CD4-positive, alpha-beta memory T cell (primary cell): ENCODE measurements at regions not wholly inside any gene's neighbourhood (a gene's known extent, or its start where the extent isn't known, plus 50 kb on each side); places are given as distances from the start of the nearest gene placed in this dataset.

Experiments used
- CTCF ChIA-PET: fragments of 350-600 bp; sonication (Branson Sonifier 250); formaldehyde crosslinking; loops from one replicate; lab custom pipeline; 2021; ENCODE audit warnings: inconsistent platforms; ENCODE audit not compliant: partially characterized antibody; lab: Charles Lee
- POLR2A ChIA-PET: fragments of 350-600 bp; sonication (Branson Sonifier 250); formaldehyde crosslinking; loops from one replicate; lab custom pipeline; 2021; ENCODE audit not compliant: partially characterized antibody; lab: Charles Lee
- DNase-seq, 5 donors: peaks; one replicate each; pipeline versions ENCODE4 v3.0.0 to v3.0.0-alpha.2; 2020 to 2022; ENCODE audit warnings: mixed read lengths in 1 of 5
- H3K27ac ChIP-seq: one replicate; pipeline ENCODE4 v1.7.0; 2013; ENCODE audit warnings: low read depth, low read length
- H3K27me3 ChIP-seq: 2 replicates; pipeline ENCODE4 v1.7.0; 2013; ENCODE audit warnings: mild to moderate bottlenecking, low read length, moderate library complexity; ENCODE audit not compliant: insufficient read depth
- H3K36me3 ChIP-seq: 2 replicates; pipeline ENCODE4 v1.7.0; 2013; ENCODE audit warnings: mild to moderate bottlenecking, low read length, moderate library complexity; ENCODE audit not compliant: insufficient read depth
- H3K4me1 ChIP-seq: 2 replicates; pipeline ENCODE4 v1.7.0; 2013; ENCODE audit warnings: mild to moderate bottlenecking, low read length, moderate library complexity; ENCODE audit not compliant: insufficient read depth
- H3K4me3 ChIP-seq, 2 donors: one replicate each; pipeline ENCODE4 v1.7.0; 2013; ENCODE audit warnings: low read length in 2 of 2, mild to moderate bottlenecking in 1 of 2
- H3K9me3 ChIP-seq, 2 donors: one replicate each; pipeline ENCODE4 v1.7.0; 2013; ENCODE audit warnings: low read length in 2 of 2, control low read depth in 1 of 2; ENCODE audit not compliant: control insufficient read depth in 1 of 2
- H3K27ac Mint-ChIP-seq, 7 donors: one replicate each; pipeline ENCODE4 v1.8.0; 2020 to 2021; ENCODE audit warnings: mixed read lengths in 7 of 7, mild to moderate bottlenecking in 6 of 7, inconsistent platforms in 3 of 7, moderate library complexity in 3 of 7
- H3K27me3 Mint-ChIP-seq, 2 donors: one replicate each; pipeline ENCODE4 v1.8.0; 2020 to 2021; ENCODE audit warnings: mixed read lengths in 2 of 2
- H3K36me3 Mint-ChIP-seq, 2 donors: one replicate each; pipeline ENCODE4 v1.8.0; 2020 to 2021; ENCODE audit warnings: mixed read lengths in 2 of 2, inconsistent platforms in 1 of 2, mild to moderate bottlenecking in 1 of 2
- H3K4me1 Mint-ChIP-seq, 4 donors: one replicate each; pipeline ENCODE4 v1.8.0; 2020 to 2021; ENCODE audit warnings: mixed read lengths in 4 of 4, mild to moderate bottlenecking in 1 of 4
- H3K4me3 Mint-ChIP-seq, 8 donors: one replicate each; pipeline ENCODE4 v1.8.0; 2020 to 2021; ENCODE audit warnings: mixed read lengths in 8 of 8, mild to moderate bottlenecking in 7 of 8, moderate library complexity in 6 of 8, inconsistent platforms in 3 of 8
- H3K9me3 Mint-ChIP-seq, 8 donors: one replicate each; pipeline ENCODE4 v1.8.0; 2020 to 2021; ENCODE audit warnings: mixed read lengths in 8 of 8, mild to moderate bottlenecking in 5 of 8, inconsistent platforms in 3 of 8, moderate library complexity in 1 of 8
- intact Hi-C: fragments of 100-400 bp; cut with micrococcal nuclease; formaldehyde crosslinking; loops from one replicate; pipeline ENCODE4 v1.15.1; 2023

- Mint-ChIP-seq H3K27me3 (no peaks in the 10 kb centered on the region), H3K36me3 (no peaks in the 10 kb centered on the region), H3K27ac (peak overlapping the region in 1 of 7 donors; percentile 66), H3K4me1 (peaks cover 0 to 10% (median under 1%) of the 10 kb centered on the region in 4 donors), H3K9me3 (no peaks in the 10 kb centered on the region), H3K4me3 (peak overlapping the region in 1 of 8 donors; percentile 54)
- Histone ChIP-seq H3K27me3 (no peaks in the 10 kb centered on the region), H3K36me3 (no peaks in the 10 kb centered on the region), H3K27ac (no peak overlapping the region), H3K4me3 (no peak overlapping the region), H3K9me3 (no peaks in the 10 kb centered on the region), H3K4me1 (peaks cover 7% of the 10 kb centered on the region)
- intact Hi-C loops = no loop called here
- no peak for DNase-seq
- CTCF ChIA-PET = no interaction called here
- POLR2A ChIA-PET = interaction anchor here (1.7 kb wide), 1 partner anchor 57 kb away, joined by 7 read pairs; the partner anchor contains the start of gene TNRC6C
Measured at GRCh38 chr17:77901481-77901880, 57.0 kb upstream of the TNRC6C start.

GRCh38 chr17:77905266-77905665 is 53.2 kb upstream of the TNRC6C start:
- Histone ChIP-seq H3K36me3 (no peaks in the 10 kb centered on the region), H3K27me3 (no peaks in the 10 kb centered on the region), H3K27ac (no peak overlapping the region), H3K4me1 (no peaks in the 10 kb centered on the region), H3K9me3 (no peaks in the 10 kb centered on the region), H3K4me3 (no peak overlapping the region)
- intact Hi-C loops = no loop called here
- H3K4me3 Mint-ChIP-seq = no peak overlapping the region
- DNase-seq = no peak
- H3K27me3 Mint-ChIP-seq = peaks cover 3 to 8% of the 10 kb centered on the region in 2 donors
- H3K27ac Mint-ChIP-seq = no peak overlapping the region
- peaks cover 0 to 2% (median 0%) of the 10 kb centered on the region in 8 donors for H3K9me3 Mint-ChIP-seq
- no peaks in the 10 kb centered on the region for H3K4me1 Mint-ChIP-seq
- no peaks in the 10 kb centered on the region for H3K36me3 Mint-ChIP-seq
- CTCF ChIA-PET = interaction anchor here (1.1 kb wide), 1 partner anchor 10 kb away, joined by 5 read pairs; no protein-coding TSS in a partner anchor
- POLR2A ChIA-PET = no interaction called here

GRCh38 chr17:77905766-77906165 is 52.7 kb upstream of the TNRC6C start:
- DNase-seq = no peak
- Histone ChIP-seq H3K27me3 (no peaks in the 10 kb centered on the region), H3K4me3 (no peak overlapping the region), H3K9me3 (no peaks in the 10 kb centered on the region), H3K27ac (no peak overlapping the region), H3K36me3 (no peaks in the 10 kb centered on the region), H3K4me1 (no peaks in the 10 kb centered on the region)
- no peaks in the 10 kb centered on the region for H3K36me3 Mint-ChIP-seq
- H3K4me3 Mint-ChIP-seq = no peak overlapping the region
- intact Hi-C loops = no loop called here
- H3K27me3 Mint-ChIP-seq = peaks cover 3 to 8% of the 10 kb centered on the region in 2 donors
- peaks cover 0 to 3% (median 0%) of the 10 kb centered on the region in 8 donors for H3K9me3 Mint-ChIP-seq
- ChIA-PET POLR2A (no interaction called here), CTCF (interaction anchor here (1.1 kb wide), 1 partner anchor 10 kb away, joined by 5 read pairs; no protein-coding TSS in a partner anchor)
- H3K27ac Mint-ChIP-seq = no peak overlapping the region
- no peaks in the 10 kb centered on the region for H3K4me1 Mint-ChIP-seq

DNA sequence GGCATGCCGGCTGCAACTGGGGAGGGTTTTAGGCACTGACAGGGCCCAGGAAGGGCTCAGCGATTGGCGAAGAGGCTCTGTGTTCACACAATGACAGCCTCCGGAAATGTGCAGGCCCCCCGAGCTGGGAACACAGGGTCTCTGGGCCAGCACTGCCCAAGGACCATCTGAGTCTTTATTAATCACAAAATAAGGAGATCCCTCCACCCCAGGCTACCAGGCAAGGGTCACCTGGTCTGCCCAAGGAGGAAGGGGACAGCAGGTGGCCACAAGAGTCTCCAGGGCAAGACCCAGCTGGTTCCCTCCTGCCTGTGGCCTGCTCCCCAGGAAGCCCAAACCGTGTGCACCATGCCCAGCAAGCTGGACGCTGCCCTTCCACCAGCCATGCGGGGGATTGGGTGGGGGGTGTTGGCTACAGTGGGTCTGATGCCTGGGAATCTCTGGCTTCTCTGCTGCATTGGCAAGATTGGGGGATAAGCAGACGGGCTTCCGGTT is 52.1 kb upstream of the TNRC6C start:
- no peak overlapping the region for H3K4me3 ChIP-seq
- H3K27ac ChIP-seq = no peak overlapping the region
- ChIA-PET CTCF (interaction anchor here (0.9 kb wide), 1 partner anchor 80 kb away, joined by 3 read pairs; no protein-coding TSS in a partner anchor), POLR2A (interaction anchor here (1.2 kb wide), 1 partner anchor 52 kb away, joined by 5 read pairs; the partner anchor contains the start of gene TNRC6C)
- Mint-ChIP-seq H3K27ac (peak overlapping the region in 2 of 7 donors; percentile 36 to 37), H3K9me3 (peaks cover 0 to 3% (median 0%) of the 10 kb centered on the region in 8 donors), H3K4me1 (no peaks in the 10 kb centered on the region), H3K4me3 (no peak overlapping the region), H3K27me3 (peaks cover 3 to 8% of the 10 kb centered on the region in 2 donors), H3K36me3 (no peaks in the 10 kb centered on the region)
- intact Hi-C loops = no loop called here
- no peaks in the 10 kb centered on the region for H3K4me1 ChIP-seq
- no peaks in the 10 kb centered on the region for H3K9me3 ChIP-seq
- no peaks in the 10 kb centered on the region for H3K36me3 ChIP-seq
- no peak for DNase-seq
- no peaks in the 10 kb centered on the region for H3K27me3 ChIP-seq

DNA sequence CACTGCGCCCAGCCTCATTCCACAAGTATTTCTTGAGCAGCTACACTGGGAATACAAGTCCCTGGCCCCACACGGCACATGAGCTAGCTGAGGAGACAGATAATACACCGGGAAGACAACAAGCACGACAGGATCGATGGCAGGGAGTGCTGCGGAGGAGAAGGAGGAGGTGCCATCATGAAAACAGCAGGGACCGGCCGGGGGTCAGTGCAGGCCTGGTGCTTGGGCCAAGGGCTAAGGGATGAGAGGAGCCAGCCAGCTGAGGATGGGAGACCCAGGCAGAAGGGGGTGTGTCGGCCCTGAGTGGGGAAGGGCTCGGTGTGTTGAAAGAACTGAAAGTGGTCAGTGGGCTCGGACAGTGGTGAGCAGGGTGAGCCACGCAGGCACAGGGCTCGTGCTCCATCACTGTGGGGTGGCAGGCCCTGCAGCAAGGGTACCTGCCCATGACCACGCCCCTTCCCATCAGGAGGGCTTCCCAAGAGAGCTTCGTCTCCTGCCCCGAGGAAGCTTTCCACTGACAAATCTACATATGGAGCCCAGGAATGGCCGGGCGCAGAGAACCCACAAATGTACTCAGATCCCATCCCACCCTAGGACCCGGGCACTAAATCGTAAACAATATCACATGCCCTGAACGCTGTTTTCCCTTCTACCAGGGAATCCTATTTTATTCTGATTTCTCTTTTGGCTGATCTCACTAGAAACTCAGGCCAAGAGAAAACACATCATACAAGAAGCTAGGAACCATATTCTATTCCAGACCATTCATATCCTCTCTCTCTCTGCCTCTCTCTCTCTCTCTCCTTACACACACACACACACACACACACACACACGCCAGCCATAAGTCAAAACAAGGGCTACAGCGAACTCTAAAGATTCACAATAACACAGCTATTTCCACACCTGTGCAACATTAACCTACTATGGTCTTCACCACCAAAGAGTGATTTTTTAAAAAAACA is 50.7 kb upstream of the TNRC6C start:
- Mint-ChIP-seq H3K4me1 (no peaks in the 10 kb centered on the region), H3K9me3 (peaks cover 0 to 3% (median 0%) of the 10 kb centered on the region in 8 donors), H3K36me3 (no peaks in the 10 kb centered on the region), H3K4me3 (no peak overlapping the region), H3K27me3 (peaks cover 5 to 12% of the 10 kb centered on the region in 2 donors), H3K27ac (peak overlapping the region in 2 of 7 donors; percentile 0 to 76)
- H3K4me3 ChIP-seq = no peak overlapping the region
- H3K36me3 ChIP-seq = no peaks in the 10 kb centered on the region
- DNase-seq = no peak
- ChIA-PET CTCF (no interaction called here), POLR2A (interaction anchor here (0.6 to 1.2 kb wide), 3 partner anchors 39 to 50 kb away, joined by 3 to 5 read pairs (median 5); partner anchors contain the start of gene TNRC6C)
- H3K4me1 ChIP-seq = no peaks in the 10 kb centered on the region
- H3K27me3 ChIP-seq = no peaks in the 10 kb centered on the region
- no peak overlapping the region for H3K27ac ChIP-seq
- intact Hi-C loops = no loop called here
- no peaks in the 10 kb centered on the region for H3K9me3 ChIP-seq

- peaks cover 0 to 3% (median 0%) of the 10 kb centered on the region in 8 donors for H3K9me3 Mint-ChIP-seq
- H3K36me3 ChIP-seq = no peaks in the 10 kb centered on the region
- H3K27me3 ChIP-seq = no peaks in the 10 kb centered on the region
- ChIA-PET POLR2A (interaction anchor here (1.1 kb wide), 1 partner anchor 50 kb away, joined by 5 read pairs; the partner anchor contains the start of gene TNRC6C), CTCF (no interaction called here)
- no peaks in the 10 kb centered on the region for H3K9me3 ChIP-seq
- H3K27ac Mint-ChIP-seq = peak overlapping the region in 3 of 7 donors; percentile 0 to 76 (median 13)
- no peak overlapping the region for H3K4me3 ChIP-seq
- H3K27ac ChIP-seq = no peak overlapping the region
- H3K4me1 ChIP-seq = no peaks in the 10 kb centered on the region
- intact Hi-C loops = no loop called here
- no peak overlapping the region for H3K4me3 Mint-ChIP-seq
- H3K27me3 Mint-ChIP-seq = peaks cover 7 to 12% of the 10 kb centered on the region in 2 donors
- no peaks in the 10 kb centered on the region for H3K4me1 Mint-ChIP-seq
- DNase-seq = no peak
- H3K36me3 Mint-ChIP-seq = no peaks in the 10 kb centered on the region
Measured at GRCh38 chr17:77908501-77908900, 50.0 kb upstream of the TNRC6C start.
